Liver (tissue), 8 donors: ENCODE measurements at regions not wholly inside any gene's neighbourhood (a gene's known extent, or its start where the extent isn't known, plus 50 kb on each side); places are given as distances from the start of the nearest gene placed in this dataset.

Source experiments
- DNase-seq: peaks from one replicate; pipeline ENCODE4 v3.0.0-alpha.2; 2017; ENCODE audit warnings: low spot score
- H3K27ac ChIP-seq, 2 donors: one replicate each; pipeline ENCODE4 v1.7.0; 2013; ENCODE audit warnings: inconsistent platforms in 2 of 2, low read length in 2 of 2, control low read depth in 1 of 2, low read depth in 1 of 2, mild to moderate bottlenecking in 1 of 2
- H3K27me3 ChIP-seq, 4 donors: one replicate each; pipeline versions ENCODE4 v1.6.1 to v1.7.0; 2013; ENCODE audit warnings: low read length in 3 of 4, inconsistent platforms in 1 of 4, mild to moderate bottlenecking in 1 of 4, moderate library complexity in 1 of 4; ENCODE audit not compliant: control insufficient read depth in 4 of 4, insufficient read depth in 4 of 4
- H3K36me3 ChIP-seq, 4 donors: one replicate each; pipeline versions ENCODE4 v1.6.1 to v1.7.0; 2013; ENCODE audit warnings: low read length in 3 of 4, mild to moderate bottlenecking in 3 of 4, low read depth in 1 of 4, moderate library complexity in 1 of 4; ENCODE audit not compliant: control insufficient read depth in 4 of 4, insufficient read depth in 3 of 4
- H3K4me1 ChIP-seq, 4 donors: one replicate each; pipeline versions ENCODE4 v1.6.1 to v1.7.0; 2013; ENCODE audit warnings: low read length in 3 of 4, mild to moderate bottlenecking in 3 of 4, moderate library complexity in 1 of 4; ENCODE audit not compliant: control insufficient read depth in 4 of 4, insufficient read depth in 4 of 4
- H3K4me3 ChIP-seq, 3 donors: one replicate each; pipeline versions ENCODE4 v1.6.1 to v1.7.0; 2013; ENCODE audit warnings: low read length in 3 of 3, control low read depth in 1 of 3, low read depth in 1 of 3, mild to moderate bottlenecking in 1 of 3
- H3K9ac ChIP-seq, 2 donors: one replicate each; pipeline ENCODE4 v1.7.0; 2013; ENCODE audit warnings: low read length in 2 of 2, mild to moderate bottlenecking in 2 of 2, moderate library complexity in 2 of 2, control low read depth in 1 of 2, low read depth in 1 of 2
- H3K9me3 ChIP-seq, 4 donors: one replicate each; pipeline versions ENCODE4 v1.6.1 to v1.7.0; 2013; ENCODE audit warnings: low read length in 3 of 4; ENCODE audit not compliant: control insufficient read depth in 4 of 4
- CTCF ChIP-seq: fragments of 150-350 bp; IDR thresholded peaks from 2 replicates; pipeline ENCODE4 v1.5.1; 2017; ENCODE audit warnings: improper control_type of control experiment, low read depth, low read length; ENCODE audit not compliant: missing input control
- EGR1 ChIP-seq, 2 donors: IDR thresholded peaks; 2 replicates each; pipeline ENCODE4 v1.6.1; 2016 to 2018; ENCODE audit warnings: antibody characterized with exemption in 2 of 2, low read depth in 2 of 2
- FOXA1 ChIP-seq: IDR thresholded peaks from 2 replicates; pipeline ENCODE4 v1.6.1; 2016; ENCODE audit warnings: antibody characterized with exemption
- FOXA2 ChIP-seq: IDR thresholded peaks from 2 replicates; pipeline ENCODE4 v1.6.1; 2016; ENCODE audit warnings: antibody characterized with exemption
- GABPA ChIP-seq, 2 donors: IDR thresholded peaks in 1 of 2; conservative IDR thresholded peaks in 1 of 2; 2 replicates each; pipeline ENCODE4 v1.6.1; 2016; ENCODE audit warnings: antibody characterized with exemption in 2 of 2, mild to moderate bottlenecking in 1 of 2, moderate library complexity in 1 of 2
- HNF4A ChIP-seq, 2 donors: conservative IDR thresholded peaks; 2 replicates each; pipeline ENCODE4 v1.6.1; 2016; ENCODE audit warnings: antibody characterized with exemption in 2 of 2, mild to moderate bottlenecking in 2 of 2
- HNF4G ChIP-seq: IDR thresholded peaks from 2 replicates; pipeline ENCODE4 v1.6.1; 2016; ENCODE audit warnings: antibody characterized with exemption
- JUND ChIP-seq, 2 donors: IDR thresholded peaks; 2 replicates each; pipeline ENCODE4 v1.6.1; 2016; ENCODE audit warnings: antibody characterized with exemption in 2 of 2
- NR2F2 ChIP-seq: IDR thresholded peaks from 2 replicates; pipeline ENCODE4 v1.6.1; 2016; ENCODE audit warnings: antibody characterized with exemption
- RAD21 ChIP-seq, 2 donors: IDR thresholded peaks; 2 replicates each; pipeline ENCODE4 v1.6.1; 2016; ENCODE audit warnings: antibody characterized with exemption in 2 of 2, mild to moderate bottlenecking in 2 of 2
- REST ChIP-seq: IDR thresholded peaks from 2 replicates; pipeline ENCODE4 v1.6.1; 2016; ENCODE audit warnings: antibody characterized with exemption, mild to moderate bottlenecking
- RXRA ChIP-seq, 2 donors: IDR thresholded peaks; 2 replicates each; pipeline ENCODE4 v1.6.1; 2017 to 2018; ENCODE audit warnings: antibody characterized with exemption in 2 of 2, mild to moderate bottlenecking in 1 of 2
- SP1 ChIP-seq: IDR thresholded peaks from 2 replicates; pipeline ENCODE4 v1.6.1; 2018; ENCODE audit warnings: antibody characterized with exemption, mild to moderate bottlenecking
- TAF1 ChIP-seq: conservative IDR thresholded peaks from 2 replicates; pipeline ENCODE4 v1.6.1; 2016; ENCODE audit warnings: antibody characterized with exemption, mild to moderate bottlenecking
- YY1 ChIP-seq: IDR thresholded peaks from 2 replicates; pipeline ENCODE4 v1.6.1; 2016; ENCODE audit warnings: antibody characterized with exemption, mild to moderate bottlenecking
- WGBS: extraction: QIAGEN DNeasy Blood & Tissue Kit; methylation state at CpG from one replicate; pipeline ENCODE4 v1.1.7; 2013; 5-methylcytosine and 5-hydroxymethylcytosine counted together
- TF ChIP-seq, protein P1 (sequence below): IDR thresholded peaks from 2 replicates; pipeline ENCODE4 v1.6.1; 2016; ENCODE audit warnings: antibody characterized with exemption
- TF ChIP-seq, protein P2 (sequence below): IDR thresholded peaks from 2 replicates; pipeline ENCODE4 v1.6.1; 2016; ENCODE audit warnings: antibody characterized with exemption
- TF ChIP-seq, protein P3 (sequence below): IDR thresholded peaks from 2 replicates; pipeline ENCODE4 v1.6.1; 2016; ENCODE audit warnings: antibody characterized with exemption
- donor health status: healthy.
- donor health status: healthy.
- donor health status: healthy.
- donor health status: healthy.
- donor health status: healthy.

DNA sequence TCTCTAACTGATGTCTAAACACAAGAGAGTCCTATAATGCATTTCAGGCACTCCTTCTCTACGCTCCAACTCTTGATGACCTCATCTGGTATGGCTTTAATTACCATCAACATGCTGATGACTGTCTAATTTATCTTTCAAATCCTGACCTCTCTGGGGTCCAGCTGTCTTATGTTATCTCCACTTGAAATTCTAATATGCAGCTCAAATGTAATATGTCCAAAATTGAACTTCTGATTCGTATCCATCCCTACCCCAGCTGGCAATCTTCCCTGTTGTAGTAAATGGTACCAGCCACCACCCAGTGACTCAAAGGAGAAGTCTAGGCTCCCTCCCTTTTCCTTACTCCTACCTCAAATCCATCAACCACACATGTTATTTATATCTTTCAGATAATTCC is 288.0 kb upstream of the SLC10A2 start:
- Histone ChIP-seq H3K9ac (no peak overlapping the region), H3K27ac (no peak overlapping the region), H3K36me3 (no peaks in the 10 kb centered on the region), H3K4me1 (no peaks in the 10 kb centered on the region), H3K4me3 (no peak overlapping the region), H3K27me3 (peaks cover 0 to 3% (median 0%) of the 10 kb centered on the region in 4 donors), H3K9me3 (no peaks in the 10 kb centered on the region)
- DNase-seq, result no peak
- TF ChIP-seq HNF4G (no peak), FOXA2 (no peak), RXRA (IDR thresholded peaks at IDR 0.05) (no peak), GABPA (IDR thresholded peaks at IDR 0.05 in 1 of 2, conservative IDR thresholded peaks at IDR 0.05 in 1 of 2) (no peak), YY1 (no peak), NR2F2 (no peak), REST (no peak), CTCF (no peak), SP1 (no peak), HNF4A (conservative IDR thresholded peaks at IDR 0.05) (no peak), EGR1 (IDR thresholded peaks at IDR 0.05; ENCODE audit: low read depth in 2 of 2) (no peak), FOXA1 (no peak), RAD21 (IDR thresholded peaks at IDR 0.05) (no peak), JUND (IDR thresholded peaks at IDR 0.05) (no peak), TAF1 (no peak)
- TF ChIP-seq, protein P1, sequence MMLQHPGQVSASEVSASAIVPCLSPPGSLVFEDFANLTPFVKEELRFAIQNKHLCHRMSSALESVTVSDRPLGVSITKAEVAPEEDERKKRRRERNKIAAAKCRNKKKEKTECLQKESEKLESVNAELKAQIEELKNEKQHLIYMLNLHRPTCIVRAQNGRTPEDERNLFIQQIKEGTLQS, result no peak
- TF ChIP-seq, protein P2, sequence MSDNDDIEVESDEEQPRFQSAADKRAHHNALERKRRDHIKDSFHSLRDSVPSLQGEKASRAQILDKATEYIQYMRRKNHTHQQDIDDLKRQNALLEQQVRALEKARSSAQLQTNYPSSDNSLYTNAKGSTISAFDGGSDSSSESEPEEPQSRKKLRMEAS, result no peak
- TF ChIP-seq, protein P3, sequence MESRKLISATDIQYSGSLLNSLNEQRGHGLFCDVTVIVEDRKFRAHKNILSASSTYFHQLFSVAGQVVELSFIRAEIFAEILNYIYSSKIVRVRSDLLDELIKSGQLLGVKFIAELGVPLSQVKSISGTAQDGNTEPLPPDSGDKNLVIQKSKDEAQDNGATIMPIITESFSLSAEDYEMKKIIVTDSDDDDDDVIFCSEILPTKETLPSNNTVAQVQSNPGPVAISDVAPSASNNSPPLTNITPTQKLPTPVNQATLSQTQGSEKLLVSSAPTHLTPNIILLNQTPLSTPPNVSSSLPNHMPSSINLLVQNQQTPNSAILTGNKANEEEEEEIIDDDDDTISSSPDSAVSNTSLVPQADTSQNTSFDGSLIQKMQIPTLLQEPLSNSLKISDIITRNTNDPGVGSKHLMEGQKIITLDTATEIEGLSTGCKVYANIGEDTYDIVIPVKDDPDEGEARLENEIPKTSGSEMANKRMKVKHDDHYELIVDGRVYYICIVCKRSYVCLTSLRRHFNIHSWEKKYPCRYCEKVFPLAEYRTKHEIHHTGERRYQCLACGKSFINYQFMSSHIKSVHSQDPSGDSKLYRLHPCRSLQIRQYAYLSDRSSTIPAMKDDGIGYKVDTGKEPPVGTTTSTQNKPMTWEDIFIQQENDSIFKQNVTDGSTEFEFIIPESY, result no peak
- WGBS, result 68% methylated on average over 2 of the region's 2 CpGs
